Transverse colon (tissue), 4 donors: ENCODE measurements at regions not wholly inside any gene's neighbourhood (a gene's known extent, or its start where the extent isn't known, plus 50 kb on each side); places are given as distances from the start of the nearest gene placed in this dataset.

Experiments used
- DNase-seq: peaks from one replicate; pipeline ENCODE4 v3.0.0-alpha.2; 2019
- H3K27ac ChIP-seq, 4 donors: fragments of 200-600 bp; sonication (generic); 2 replicates each; pipeline ENCODE4 v1.5.1; 2016 to 2018; ENCODE audit warnings: inconsistent platforms in 4 of 4
- H3K27me3 ChIP-seq: fragments of 200-600 bp; sonication (generic); 2 replicates; pipeline ENCODE4 v1.5.1; 2017; ENCODE audit warnings: inconsistent platforms
- H3K36me3 ChIP-seq, 4 donors: fragments of 200-600 bp; sonication (generic); 2 replicates each; pipeline ENCODE4 v1.5.1; 2017 to 2019; ENCODE audit warnings: inconsistent platforms in 4 of 4
- H3K4me1 ChIP-seq, 4 donors: fragments of 200-600 bp; sonication (generic); 2 replicates each; pipeline ENCODE4 v1.5.1; 2017 to 2020; ENCODE audit warnings: inconsistent platforms in 4 of 4
- H3K4me3 ChIP-seq, 4 donors: fragments of 200-600 bp; sonication (generic); 1 replicate in 1 of 4; 2 replicates in 3 of 4; pipeline versions ENCODE4 v1.5.1 to v1.6.1; 2017 to 2019; ENCODE audit warnings: inconsistent platforms in 4 of 4
- H3K9me3 ChIP-seq, 2 donors: fragments of 200-600 bp; sonication (generic); 2 replicates each; pipeline ENCODE4 v1.5.1; 2017 to 2019; ENCODE audit warnings: inconsistent platforms in 2 of 2
- CTCF ChIP-seq, 5 experiments: fragments of 200-600 bp in 3 of 5; fragments of 450-650 bp in 2 of 5; sonication (generic) in 3 of 5; IDR thresholded peaks; 1 replicate in 2 of 5; 2 replicates in 3 of 5; pipeline ENCODE4 v1.5.1; 2016 to 2017; ENCODE audit warnings: antibody characterized with exemption in 5 of 5, inconsistent platforms in 3 of 5, mild to moderate bottlenecking in 2 of 5, moderate library complexity in 1 of 5
- EP300 ChIP-seq: sonication (generic); formaldehyde crosslinking; IDR thresholded peaks from one replicate; pipeline ENCODE4 v1.6.1; 2017; ENCODE audit warnings: antibody characterized with exemption, low read depth
- POLR2A ChIP-seq: fragments of 450-650 bp; IDR thresholded peaks from one replicate; pipeline ENCODE4 v1.6.1; 2016; ENCODE audit warnings: antibody characterized with exemption, mild to moderate bottlenecking, moderate library complexity
- POLR2AphosphoS5 ChIP-seq, 3 donors: sonication (generic); formaldehyde crosslinking; IDR thresholded peaks; one replicate each; pipeline ENCODE4 v1.6.1; 2016; ENCODE audit warnings: antibody characterized with exemption in 3 of 3
- WGBS, 2 donors: methylation state at CpG; one replicate each; pipeline ENCODE4 v1.1.5; 2018; ENCODE audit warnings: low coverage in 1 of 2; 5-methylcytosine and 5-hydroxymethylcytosine counted together
- in situ Hi-C, 4 donors: fragments of 200-750 bp; cut with MboI; loops; one replicate each; pipeline versions ENCODE4 v1.15.0 to v1.15.1; 2017; ENCODE audit warnings: low sequenced_read_pairs in 3 of 4, low pct_ligation_motif_present in 1 of 4, low pct_unique_long_range_greater_than_20kb in 1 of 4
- intact Hi-C: fragments of 100-400 bp; cut with DNase I; formaldehyde crosslinking; loops from one replicate; pipeline ENCODE4 v1.15.1; 2023; ENCODE audit warnings: low total_unique reads

- Histone ChIP-seq H3K27me3 (no peaks in the 10 kb centered on the region), H3K36me3 (no peaks in the 10 kb centered on the region), H3K9me3 (no peaks in the 10 kb centered on the region), H3K27ac (no peak overlapping the region), H3K4me3 (no peak overlapping the region), H3K4me1 (no peaks in the 10 kb centered on the region)
- no peak for DNase-seq
- intact Hi-C loops (no loop called here), in situ Hi-C loops (no loop called here)
- 73 to 87% methylated on average over 9 of the region's 9 CpGs for WGBS, 2 donors
- TF ChIP-seq POLR2A (no peak), EP300 (no peak), POLR2AphosphoS5 (IDR thresholded peaks at IDR 0.05) (no peak), CTCF (IDR thresholded peaks at IDR 0.05) (no peak)
These were observed 742.8 kb upstream of the SOX9 start for GRCh38 chr17:71378036-71378435.

DNA sequence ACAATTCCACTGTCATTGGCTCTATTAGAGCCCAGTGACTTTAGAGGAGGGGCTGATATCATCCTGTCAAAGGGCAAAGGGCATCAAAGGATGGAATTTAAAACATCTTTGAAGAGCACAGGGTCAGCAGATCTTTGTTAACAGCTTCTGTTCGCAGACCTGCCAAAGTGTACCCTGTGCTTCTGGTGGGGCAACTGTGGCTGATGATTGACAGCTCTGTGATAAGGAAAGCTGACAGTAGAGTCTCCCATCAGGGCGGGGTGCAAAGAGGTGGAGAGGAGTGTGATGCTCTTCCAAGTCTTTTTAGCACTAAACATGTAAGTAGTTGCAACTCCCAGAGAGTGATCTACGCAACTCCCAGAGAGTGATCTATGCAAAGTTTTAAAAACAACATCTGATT, 742.1 kb upstream of the SOX9 start:
- TF ChIP-seq POLR2A (no peak), EP300 (no peak), CTCF (IDR thresholded peaks at IDR 0.05) (no peak), POLR2AphosphoS5 (IDR thresholded peaks at IDR 0.05) (no peak)
- no peak for DNase-seq
- in situ Hi-C loops = no loop called here
- WGBS, 2 donors = 65% methylated on average over 3 of the region's 3 CpGs; no CpG with 5 or more reads in 1 of the 2 donors
- Histone ChIP-seq H3K36me3 (no peaks in the 10 kb centered on the region), H3K9me3 (no peaks in the 10 kb centered on the region), H3K4me3 (no peak overlapping the region), H3K4me1 (no peaks in the 10 kb centered on the region), H3K27ac (no peak overlapping the region), H3K27me3 (no peaks in the 10 kb centered on the region)
- intact Hi-C loops = no loop called here

GRCh38 chr17:71379512-71379911, 741.3 kb upstream of the SOX9 start:
- H3K27ac ChIP-seq = no peak overlapping the region
- H3K4me3 ChIP-seq = no peak overlapping the region
- H3K36me3 ChIP-seq = no peaks in the 10 kb centered on the region
- H3K4me1 ChIP-seq = no peaks in the 10 kb centered on the region
- TF ChIP-seq POLR2A (no peak), POLR2AphosphoS5 (IDR thresholded peaks at IDR 0.05) (no peak), EP300 (no peak), CTCF (IDR thresholded peaks at IDR 0.05) (no peak)
- in situ Hi-C loops (no loop called here), intact Hi-C loops (no loop called here)
- DNase-seq = no peak
- no peaks in the 10 kb centered on the region for H3K27me3 ChIP-seq
- H3K9me3 ChIP-seq = no peaks in the 10 kb centered on the region

GRCh38 chr17:71380535-71380934, 740.3 kb upstream of the SOX9 start:
- TF ChIP-seq POLR2A (no peak), CTCF (IDR thresholded peaks at IDR 0.05) (no peak)
- in situ Hi-C loops (no loop called here), intact Hi-C loops (no loop called here)
- Histone ChIP-seq H3K9me3 (no peaks in the 10 kb centered on the region), H3K36me3 (no peaks in the 10 kb centered on the region), H3K4me1 (no peaks in the 10 kb centered on the region), H3K4me3 (no peak overlapping the region), H3K27ac (no peak overlapping the region), H3K27me3 (no peaks in the 10 kb centered on the region)
- DNase-seq = no peak
- 47 to 76% methylated on average over 2 to 3 of the region's 3 CpGs for WGBS, 2 donors
